C4-2B (cell line): ENCODE measurements at regions not wholly inside any gene's neighbourhood (a gene's known extent, or its start where the extent isn't known, plus 50 kb on each side); places are given as distances from the start of the nearest gene placed in this dataset.

Experiments used
- ZFX ChIP-seq: fragments of 450-650 bp; IDR thresholded peaks from 2 replicates; pipeline ENCODE4 v1.6.1; 2017
- TF ChIP-seq, protein P1 (sequence below): fragments of 450-650 bp; conservative IDR thresholded peaks from 2 replicates; pipeline ENCODE4 v1.5.1; 2017; ENCODE audit warnings: mild to moderate bottlenecking

DNA sequence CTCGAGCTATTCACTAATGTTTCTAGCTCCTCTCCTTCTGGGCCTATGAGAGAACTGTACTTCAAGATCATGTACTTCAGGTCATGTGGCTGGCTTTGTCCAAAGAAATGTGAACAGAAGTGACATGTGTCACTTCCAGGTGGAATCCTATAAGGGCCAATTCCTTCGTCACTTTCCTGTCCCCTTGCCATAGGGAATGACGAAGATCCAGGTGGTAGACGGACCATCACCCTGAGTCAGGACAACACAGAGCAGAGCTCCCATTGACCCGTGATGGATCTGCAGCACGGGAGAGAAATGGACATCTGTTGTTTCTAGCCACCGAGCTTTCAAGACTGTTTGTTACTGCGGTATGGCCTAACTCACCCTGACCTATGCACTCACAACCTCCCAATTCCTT, 157.0 kb downstream of the DRD1 start:
- TF ChIP-seq, protein P1, sequence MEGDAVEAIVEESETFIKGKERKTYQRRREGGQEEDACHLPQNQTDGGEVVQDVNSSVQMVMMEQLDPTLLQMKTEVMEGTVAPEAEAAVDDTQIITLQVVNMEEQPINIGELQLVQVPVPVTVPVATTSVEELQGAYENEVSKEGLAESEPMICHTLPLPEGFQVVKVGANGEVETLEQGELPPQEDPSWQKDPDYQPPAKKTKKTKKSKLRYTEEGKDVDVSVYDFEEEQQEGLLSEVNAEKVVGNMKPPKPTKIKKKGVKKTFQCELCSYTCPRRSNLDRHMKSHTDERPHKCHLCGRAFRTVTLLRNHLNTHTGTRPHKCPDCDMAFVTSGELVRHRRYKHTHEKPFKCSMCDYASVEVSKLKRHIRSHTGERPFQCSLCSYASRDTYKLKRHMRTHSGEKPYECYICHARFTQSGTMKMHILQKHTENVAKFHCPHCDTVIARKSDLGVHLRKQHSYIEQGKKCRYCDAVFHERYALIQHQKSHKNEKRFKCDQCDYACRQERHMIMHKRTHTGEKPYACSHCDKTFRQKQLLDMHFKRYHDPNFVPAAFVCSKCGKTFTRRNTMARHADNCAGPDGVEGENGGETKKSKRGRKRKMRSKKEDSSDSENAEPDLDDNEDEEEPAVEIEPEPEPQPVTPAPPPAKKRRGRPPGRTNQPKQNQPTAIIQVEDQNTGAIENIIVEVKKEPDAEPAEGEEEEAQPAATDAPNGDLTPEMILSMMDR: no peak
- no peak for TF ChIP-seq ZFX
